GM23248 (cell line): ENCODE measurements at regions not wholly inside any gene's neighbourhood (a gene's known extent, or its start where the extent isn't known, plus 50 kb on each side); places are given as distances from the start of the nearest gene placed in this dataset.
"Not testable (repeated sequence)": the region's sequence is repeated elsewhere in the genome, so short reads cannot be mapped to it uniquely, and the experiment has no call there.

Source experiments
- DNase-seq: peaks from one replicate; pipeline ENCODE4 v3.0.0-alpha.2; 2015
- H2AFZ ChIP-seq: fragments of 200-600 bp; sonication (generic); 2 replicates; pipeline ENCODE4 v1.6.1; 2016; ENCODE audit warnings: antibody characterized with exemption
- H3F3A ChIP-seq: fragments of 200-600 bp; sonication (generic); 2 replicates; pipeline ENCODE4 v1.6.1; 2016; ENCODE audit warnings: mild to moderate bottlenecking, antibody characterized with exemption, mixed run types; ENCODE audit not compliant: insufficient read depth
- H3K27ac ChIP-seq: fragments of 200-600 bp; sonication (generic); 2 replicates; pipeline ENCODE4 v1.5.1; 2016; ENCODE audit warnings: mild to moderate bottlenecking
- H3K27me3 ChIP-seq: fragments of 200-600 bp; sonication (generic); replicated peaks from 2 replicates; pipeline ENCODE4 v1.6.1; 2016; ENCODE audit warnings: mild to moderate bottlenecking; ENCODE audit not compliant: insufficient read depth
- H3K36me3 ChIP-seq: fragments of 200-600 bp; sonication (generic); 2 replicates; pipeline ENCODE4 v1.6.1; 2016; ENCODE audit warnings: low read depth, mild to moderate bottlenecking
- H3K4me1 ChIP-seq: fragments of 200-600 bp; sonication (generic); 2 replicates; pipeline ENCODE4 v1.6.1; 2016; ENCODE audit warnings: mild to moderate bottlenecking; ENCODE audit not compliant: insufficient read depth
- H3K4me2 ChIP-seq: fragments of 200-600 bp; sonication (generic); one replicate; pipeline ENCODE4 v1.6.1; 2016; ENCODE audit warnings: mild to moderate bottlenecking; ENCODE audit not compliant: unreplicated experiment
- H3K4me3 ChIP-seq: fragments of 200-600 bp; sonication (generic); 2 replicates; pipeline ENCODE4 v1.5.1; 2016; ENCODE audit warnings: mild to moderate bottlenecking
- H3K79me2 ChIP-seq: fragments of 200-600 bp; sonication (generic); 2 replicates; pipeline ENCODE4 v1.6.1; 2016; ENCODE audit warnings: mild to moderate bottlenecking; ENCODE audit not compliant: insufficient read depth
- H3K9ac ChIP-seq: fragments of 200-600 bp; sonication (generic); 2 replicates; pipeline ENCODE4 v1.6.1; 2016; ENCODE audit warnings: mild to moderate bottlenecking
- H3K9me2 ChIP-seq: fragments of 200-600 bp; sonication (generic); 2 replicates; pipeline ENCODE4 v1.6.1; 2016; ENCODE audit warnings: mixed run types, mild to moderate bottlenecking, moderate library complexity; ENCODE audit not compliant: insufficient read depth
- H3K9me3 ChIP-seq: fragments of 200-600 bp; sonication (generic); one replicate; pipeline ENCODE4 v1.6.1; 2017; ENCODE audit warnings: low read depth
- H4K20me1 ChIP-seq: fragments of 200-600 bp; sonication (generic); 2 replicates; pipeline ENCODE4 v1.6.0; 2016; ENCODE audit not compliant: insufficient read depth
- EZH2 ChIP-seq: fragments of 200-600 bp; sonication (generic); IDR thresholded peaks from 2 replicates; pipeline ENCODE4 v1.6.1; 2018; ENCODE audit warnings: antibody characterized with exemption, mild to moderate bottlenecking; ENCODE audit not compliant: insufficient read depth, poor library complexity, severe bottlenecking
- EZH2phosphoT487 ChIP-seq: fragments of 200-600 bp; sonication (generic); IDR thresholded peaks from 2 replicates; pipeline ENCODE4 v1.6.1; 2018; ENCODE audit warnings: antibody characterized with exemption, moderate library complexity, mild to moderate bottlenecking, low read depth; ENCODE audit not compliant: insufficient read depth
- WGBS, 2 experiments: methylation state at CpG; one replicate each; pipeline ENCODE4 v1.1.6; 2015 to 2017; ENCODE audit warnings: low lambda C conversion rate in 2 of 2, low coverage in 1 of 2; ENCODE audit errors: missing lambda C conversion rate in 2 of 2; 5-methylcytosine and 5-hydroxymethylcytosine counted together
- in situ Hi-C: fragments of 300-500 bp; cut with MboI; formaldehyde crosslinking; loops from 2 replicates; pipeline ENCODE4 v1.15.0; 2020

DNA sequence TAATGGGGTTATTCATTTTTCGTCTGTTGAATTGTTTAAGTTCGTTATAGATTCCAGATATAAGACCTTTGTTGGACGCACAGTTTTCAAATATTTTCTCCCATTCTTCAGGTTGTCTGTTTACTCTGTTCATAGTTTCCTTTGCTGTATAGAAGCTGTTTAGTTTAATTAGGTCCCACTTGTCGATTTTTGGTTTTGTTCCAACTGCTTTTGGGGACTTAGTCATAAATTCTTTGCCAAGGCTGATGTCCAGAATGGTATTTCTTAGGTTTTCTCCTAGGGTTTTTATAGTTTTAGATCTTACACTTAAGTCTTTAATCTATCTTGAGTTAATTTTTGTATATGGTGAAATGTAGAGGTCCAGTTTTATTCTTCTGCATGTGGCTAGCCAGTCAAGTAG is 58.9 kb upstream of the ZNF280D start:
- H4K20me1 ChIP-seq = no peaks in the 10 kb centered on the region
- in situ Hi-C loops = loop anchor here (25.0 kb wide), 1 partner anchor 105 kb away; no protein-coding TSS in a partner anchor
- H3K9me3 ChIP-seq = no peaks in the 10 kb centered on the region
- no peaks in the 10 kb centered on the region for H3K9me2 ChIP-seq
- H3K27me3 ChIP-seq = no peaks in the 10 kb centered on the region
- H3K36me3 ChIP-seq = no peaks in the 10 kb centered on the region
- H3K4me1 ChIP-seq = peaks cover 12% of the 10 kb centered on the region
- no peak overlapping the region for H2AFZ ChIP-seq
- H3K4me2 ChIP-seq = no peak overlapping the region
- H3K79me2 ChIP-seq = no peaks in the 10 kb centered on the region
- WGBS, 2 experiments = 91 to 92% methylated on average over 4 of the region's 4 CpGs
- no peak overlapping the region for H3K9ac ChIP-seq
- H3F3A ChIP-seq = peaks cover 17% of the 10 kb centered on the region
- DNase-seq = no peak
- TF ChIP-seq EZH2 = no peak
- no peak for TF ChIP-seq EZH2phosphoT487
- no peak overlapping the region for H3K27ac ChIP-seq
- H3K4me3 ChIP-seq = no peak overlapping the region

DNA sequence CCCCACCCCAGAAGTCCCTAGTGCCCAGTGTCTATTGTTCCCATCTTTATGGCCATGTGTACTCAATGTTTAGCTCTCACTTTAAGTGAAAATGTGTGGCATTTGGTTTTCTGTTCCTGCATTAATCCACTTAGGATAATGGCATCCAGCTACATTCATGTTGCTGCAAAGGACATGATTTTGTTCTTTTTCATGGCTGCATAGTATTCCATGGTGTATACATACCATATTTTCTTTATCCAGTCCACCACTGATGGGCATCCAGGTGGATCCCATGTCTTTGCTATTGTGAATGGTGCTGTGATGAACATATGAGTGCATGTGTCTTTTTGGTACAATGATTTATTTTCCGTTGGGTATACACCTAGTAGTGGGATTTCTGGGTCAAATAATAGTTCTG is 58.2 kb upstream of the ZNF280D start:
- H3K4me2 ChIP-seq, H3K27ac ChIP-seq, H4K20me1 ChIP-seq, H3K4me3 ChIP-seq, H3K9me2 ChIP-seq, H2AFZ ChIP-seq, H3K27me3 ChIP-seq, DNase-seq, H3K9ac ChIP-seq, H3K36me3 ChIP-seq, H3K79me2 ChIP-seq, H3K9me3 ChIP-seq: not testable (repeated sequence)
- Histone ChIP-seq H3F3A (peaks cover 20% of the 10 kb centered on the region), H3K4me1 (peaks cover 12% of the 10 kb centered on the region)
- 84 to 100% methylated on average over 1 of the region's 1 CpG for WGBS, 2 experiments
- in situ Hi-C loops = loop anchor here (25.0 kb wide), 1 partner anchor 104 kb away; no protein-coding TSS in a partner anchor

DNA sequence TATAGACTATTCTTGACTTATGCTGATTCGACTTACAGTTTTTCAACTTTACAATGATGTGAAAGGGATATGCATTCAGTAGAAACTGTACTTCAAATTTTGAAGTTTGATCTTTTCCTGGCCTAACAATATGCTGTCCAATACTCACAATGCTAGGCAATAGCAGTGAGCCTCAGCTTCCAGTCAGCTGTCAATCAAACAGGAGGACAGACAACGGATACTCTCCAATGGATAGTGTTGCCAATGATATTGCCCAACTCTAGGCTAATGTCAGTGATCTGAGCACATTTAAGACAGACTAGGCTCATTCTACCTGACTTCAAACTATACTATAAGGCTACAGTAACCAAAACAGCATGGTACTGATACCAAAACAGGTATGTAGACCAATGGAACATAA is 55.0 kb upstream of the ZNF280D start:
- no peaks in the 10 kb centered on the region for H3K9me2 ChIP-seq
- no peak for TF ChIP-seq EZH2phosphoT487
- TF ChIP-seq EZH2 = no peak
- in situ Hi-C loops = loop anchor here (25.0 kb wide), 1 partner anchor 101 kb away; no protein-coding TSS in a partner anchor
- H3K36me3 ChIP-seq = no peaks in the 10 kb centered on the region
- no peak overlapping the region for H3K4me2 ChIP-seq
- 74 to 80% methylated on average over 2 of the region's 2 CpGs for WGBS, 2 experiments
- no peak overlapping the region for H2AFZ ChIP-seq
- H3K9ac ChIP-seq = no peak overlapping the region
- no peak overlapping the region for H3K27ac ChIP-seq
- no peaks in the 10 kb centered on the region for H4K20me1 ChIP-seq
- no peaks in the 10 kb centered on the region for H3K27me3 ChIP-seq
- no peak overlapping the region for H3K4me3 ChIP-seq
- no peaks in the 10 kb centered on the region for H3K79me2 ChIP-seq
- 0 out of 2 replicates have a peak, but pooled peaks cover 3% of the 10 kb centered on the region for H3F3A ChIP-seq
- DNase-seq = no peak
- H3K9me3 ChIP-seq = no peaks in the 10 kb centered on the region
- no peaks in the 10 kb centered on the region for H3K4me1 ChIP-seq

DNA sequence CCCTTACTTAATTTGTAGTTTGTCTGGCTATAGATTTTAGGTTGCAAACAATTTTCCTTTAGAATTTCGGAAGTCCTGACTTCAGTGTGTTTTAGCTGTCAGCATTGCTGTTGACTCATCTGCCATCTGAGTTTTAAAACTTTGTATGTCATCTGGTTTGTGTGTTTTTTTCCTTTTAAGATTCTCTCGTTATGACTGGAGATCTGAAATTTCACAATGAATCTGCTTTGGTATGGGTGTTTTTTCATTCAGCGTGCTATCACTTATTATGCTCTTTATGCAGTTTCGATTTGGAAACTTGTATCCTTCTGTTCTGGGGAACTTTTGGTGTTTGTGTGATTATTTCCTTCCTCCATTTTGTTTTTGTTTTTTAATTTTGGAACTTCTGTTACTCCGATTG is 53.7 kb upstream of the ZNF280D start:
- 71 to 72% methylated on average over 5 of the region's 5 CpGs for WGBS, 2 experiments
- no peaks in the 10 kb centered on the region for H3K9me2 ChIP-seq
- no peaks in the 10 kb centered on the region for H3K4me1 ChIP-seq
- no peak for TF ChIP-seq EZH2phosphoT487
- no peak for TF ChIP-seq EZH2
- no peaks in the 10 kb centered on the region for H4K20me1 ChIP-seq
- H3K27me3 ChIP-seq = no peaks in the 10 kb centered on the region
- peak; percentile 32 for DNase-seq
- in situ Hi-C loops = loop anchor here (25.0 kb wide), 1 partner anchor 100 kb away; no protein-coding TSS in a partner anchor
- H3K9ac ChIP-seq = no peak overlapping the region
- H3K4me3 ChIP-seq = no peak overlapping the region
- peak overlapping the region; percentile 1; the same call in 1 of the 2 replicates for H2AFZ ChIP-seq
- no peaks in the 10 kb centered on the region for H3K9me3 ChIP-seq
- no peaks in the 10 kb centered on the region for H3K36me3 ChIP-seq
- H3F3A ChIP-seq = 0 out of 2 replicates have a peak, but pooled peaks cover 3% of the 10 kb centered on the region
- H3K4me2 ChIP-seq = no peak overlapping the region
- no peak overlapping the region for H3K27ac ChIP-seq
- no peaks in the 10 kb centered on the region for H3K79me2 ChIP-seq
